Parathyroid adenoma (tissue), 2 donors: ENCODE measurements at regions not wholly inside any gene's neighbourhood (a gene's known extent, or its start where the extent isn't known, plus 50 kb on each side); places are given as distances from the start of the nearest gene placed in this dataset.

ENCODE experiments used
- H2AFZ ChIP-seq: fragments of 300-600 bp; sonication (generic); one replicate; pipeline ENCODE4 v1.7.0; 2017; ENCODE audit warnings: antibody characterized with exemption, mild to moderate bottlenecking
- H3K27ac ChIP-seq: fragments of 300-600 bp; sonication (generic); one replicate; pipeline ENCODE4 v1.7.0; 2017
- H3K27me3 ChIP-seq: fragments of 300-600 bp; sonication (generic); one replicate; pipeline ENCODE4 v1.7.0; 2017; ENCODE audit warnings: low read length; ENCODE audit not compliant: control insufficient read depth, insufficient read depth
- H3K36me3 ChIP-seq: fragments of 300-600 bp; sonication (generic); one replicate; pipeline ENCODE4 v1.7.0; 2017; ENCODE audit warnings: low read length; ENCODE audit not compliant: control insufficient read depth, insufficient read depth
- H3K4me1 ChIP-seq: fragments of 300-600 bp; sonication (generic); one replicate; pipeline ENCODE4 v1.7.0; 2017; ENCODE audit warnings: control low read depth
- H3K4me2 ChIP-seq: fragments of 300-600 bp; sonication (generic); one replicate; pipeline ENCODE4 v1.7.0; 2017; ENCODE audit warnings: low read length
- H3K4me3 ChIP-seq: fragments of 300-600 bp; sonication (generic); one replicate; pipeline ENCODE4 v1.7.0; 2017; ENCODE audit warnings: low read depth, low read length
- H3K79me2 ChIP-seq: fragments of 300-600 bp; sonication (generic); one replicate; pipeline ENCODE4 v1.7.0; 2017; ENCODE audit warnings: control low read depth
- H3K9ac ChIP-seq: fragments of 300-600 bp; sonication (generic); one replicate; pipeline ENCODE4 v1.7.0; 2017; ENCODE audit warnings: mild to moderate bottlenecking
- H3K9me3 ChIP-seq: fragments of 300-600 bp; sonication (generic); one replicate; pipeline ENCODE4 v1.7.0; 2017; ENCODE audit warnings: low read length; ENCODE audit not compliant: control insufficient read depth
- TF ChIP-seq, protein P1 (sequence below): fragments of 300-600 bp; sonication (generic); IDR thresholded peaks from one replicate; pipeline ENCODE4 v1.7.0; 2017; ENCODE audit warnings: antibody characterized with exemption, mild to moderate bottlenecking
- donor health status: primary hyperparathyroidism.

DNA sequence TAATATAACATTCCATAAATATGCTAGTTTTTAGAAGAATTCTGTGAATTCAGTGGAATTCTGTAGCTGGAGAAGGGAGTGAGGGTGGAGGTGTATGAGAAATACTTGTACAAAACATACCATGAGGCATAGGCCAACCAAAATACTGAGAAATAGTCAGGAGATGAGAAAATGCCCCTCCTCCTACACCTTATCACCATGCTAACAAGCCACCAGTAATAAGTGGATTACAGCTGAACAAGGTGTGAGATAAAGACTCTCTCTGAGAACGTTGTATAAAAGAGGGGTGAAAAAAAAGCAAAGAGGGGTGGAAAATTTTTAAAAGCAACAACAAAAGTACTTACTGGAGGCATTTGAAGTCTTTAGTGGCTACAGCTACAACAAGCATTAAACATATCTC lies 90.4 kb upstream of the IGFBP3 start:
- Histone ChIP-seq H3K4me1 (no peaks in the 10 kb centered on the region), H3K4me3 (no peak overlapping the region), H3K4me2 (no peak overlapping the region), H2AFZ (no peak overlapping the region), H3K9ac (no peak overlapping the region), H3K79me2 (no peaks in the 10 kb centered on the region), H3K27me3 (no peaks in the 10 kb centered on the region), H3K27ac (no peak overlapping the region), H3K36me3 (no peaks in the 10 kb centered on the region), H3K9me3 (no peaks in the 10 kb centered on the region)
- TF ChIP-seq, protein P1, sequence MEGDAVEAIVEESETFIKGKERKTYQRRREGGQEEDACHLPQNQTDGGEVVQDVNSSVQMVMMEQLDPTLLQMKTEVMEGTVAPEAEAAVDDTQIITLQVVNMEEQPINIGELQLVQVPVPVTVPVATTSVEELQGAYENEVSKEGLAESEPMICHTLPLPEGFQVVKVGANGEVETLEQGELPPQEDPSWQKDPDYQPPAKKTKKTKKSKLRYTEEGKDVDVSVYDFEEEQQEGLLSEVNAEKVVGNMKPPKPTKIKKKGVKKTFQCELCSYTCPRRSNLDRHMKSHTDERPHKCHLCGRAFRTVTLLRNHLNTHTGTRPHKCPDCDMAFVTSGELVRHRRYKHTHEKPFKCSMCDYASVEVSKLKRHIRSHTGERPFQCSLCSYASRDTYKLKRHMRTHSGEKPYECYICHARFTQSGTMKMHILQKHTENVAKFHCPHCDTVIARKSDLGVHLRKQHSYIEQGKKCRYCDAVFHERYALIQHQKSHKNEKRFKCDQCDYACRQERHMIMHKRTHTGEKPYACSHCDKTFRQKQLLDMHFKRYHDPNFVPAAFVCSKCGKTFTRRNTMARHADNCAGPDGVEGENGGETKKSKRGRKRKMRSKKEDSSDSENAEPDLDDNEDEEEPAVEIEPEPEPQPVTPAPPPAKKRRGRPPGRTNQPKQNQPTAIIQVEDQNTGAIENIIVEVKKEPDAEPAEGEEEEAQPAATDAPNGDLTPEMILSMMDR: no peak

DNA sequence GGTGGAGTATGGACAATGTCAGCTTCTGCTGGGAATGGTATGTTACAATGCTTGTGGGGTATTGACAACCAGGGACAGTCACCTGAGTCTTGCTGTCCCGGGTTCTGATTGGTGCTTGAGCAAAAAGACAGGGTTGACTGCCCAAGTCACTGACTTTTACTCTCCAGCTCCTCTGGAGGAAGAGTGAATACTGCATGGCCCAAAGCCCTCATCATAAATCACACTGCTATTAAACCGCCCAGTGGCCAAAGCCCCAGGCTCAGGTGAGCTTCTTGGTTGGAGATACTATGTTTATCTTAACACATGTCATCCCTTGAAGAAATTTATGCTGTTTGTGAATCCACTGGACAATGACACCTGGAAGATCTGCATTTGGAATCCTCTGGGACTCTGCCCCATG lies 90.0 kb upstream of the IGFBP3 start:
- H3K27me3 ChIP-seq: no peaks in the 10 kb centered on the region
- TF ChIP-seq, protein P1: no peak
- H3K9me3 ChIP-seq: no peaks in the 10 kb centered on the region
- H3K4me3 ChIP-seq: no peak overlapping the region
- no peaks in the 10 kb centered on the region for H3K4me1 ChIP-seq
- H3K9ac ChIP-seq: no peak overlapping the region
- H3K27ac ChIP-seq: no peak overlapping the region
- no peaks in the 10 kb centered on the region for H3K36me3 ChIP-seq
- H3K4me2 ChIP-seq: no peak overlapping the region
- H2AFZ ChIP-seq: no peak overlapping the region
- H3K79me2 ChIP-seq: no peaks in the 10 kb centered on the region

DNA sequence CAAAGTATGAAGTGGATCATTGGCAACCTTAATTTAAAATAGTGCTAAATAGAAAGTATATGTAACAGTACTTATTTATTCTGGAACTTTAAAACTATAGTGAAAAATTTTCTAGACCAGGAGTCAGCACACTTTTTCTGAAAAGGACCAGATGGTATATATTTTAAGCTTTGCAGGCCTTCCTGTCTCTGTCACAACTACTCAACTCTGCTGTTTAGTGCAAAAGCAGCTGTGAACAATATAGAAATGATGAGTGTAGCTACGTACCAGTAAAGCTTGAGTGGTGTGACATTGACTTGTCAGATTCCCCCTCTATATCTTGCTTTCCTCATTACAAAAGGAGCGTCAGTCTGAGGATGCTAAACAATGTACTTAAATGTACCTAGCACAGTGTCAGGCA lies 88.1 kb upstream of the IGFBP3 start:
- H3K27ac ChIP-seq: no peak overlapping the region
- no peaks in the 10 kb centered on the region for H3K4me1 ChIP-seq
- H3K4me3 ChIP-seq: no peak overlapping the region
- H3K27me3 ChIP-seq: no peaks in the 10 kb centered on the region
- H3K79me2 ChIP-seq: no peaks in the 10 kb centered on the region
- H3K36me3 ChIP-seq: no peaks in the 10 kb centered on the region
- no peaks in the 10 kb centered on the region for H3K9me3 ChIP-seq
- H3K4me2 ChIP-seq: no peak overlapping the region
- H3K9ac ChIP-seq: no peak overlapping the region
- TF ChIP-seq, protein P1: no peak
- no peak overlapping the region for H2AFZ ChIP-seq

DNA sequence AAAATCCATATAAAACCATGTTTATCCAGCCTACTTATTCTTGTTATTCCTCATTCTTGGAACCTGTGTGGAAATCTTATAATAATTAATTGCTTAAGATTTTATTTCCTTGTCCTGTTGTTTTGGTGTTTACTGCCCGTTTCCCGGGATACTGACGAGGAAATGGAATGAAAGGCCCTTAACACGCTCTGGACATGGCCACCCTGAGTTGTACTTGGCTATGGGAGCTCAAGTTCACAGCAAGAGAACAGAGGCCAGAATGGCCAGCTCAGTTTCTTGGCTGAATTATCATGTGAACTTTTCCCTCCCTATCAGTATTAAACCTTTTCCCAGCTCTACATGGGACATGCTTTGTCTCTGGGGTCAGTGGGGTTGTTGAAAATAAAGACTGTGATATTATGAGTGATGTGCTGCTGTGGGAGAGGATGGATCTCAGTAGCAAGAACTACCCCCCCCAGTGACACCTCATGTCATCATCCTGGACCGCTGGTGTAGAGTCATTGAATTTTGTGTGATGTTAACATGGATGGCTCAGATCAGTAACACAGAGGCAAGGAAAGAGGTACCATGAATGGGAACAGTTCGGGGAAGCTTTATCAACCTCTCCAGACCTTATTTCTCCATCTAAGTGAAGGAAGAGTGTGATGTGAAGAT lies 87.0 kb upstream of the IGFBP3 start:
- Histone ChIP-seq H3K27ac (no peak overlapping the region), H3K27me3 (no peaks in the 10 kb centered on the region), H3K9me3 (no peaks in the 10 kb centered on the region), H3K4me1 (no peaks in the 10 kb centered on the region), H3K4me3 (no peak overlapping the region), H3K36me3 (no peaks in the 10 kb centered on the region), H3K4me2 (no peak overlapping the region), H3K79me2 (no peaks in the 10 kb centered on the region), H3K9ac (no peak overlapping the region), H2AFZ (no peak overlapping the region)
- TF ChIP-seq, protein P1: no peak

DNA sequence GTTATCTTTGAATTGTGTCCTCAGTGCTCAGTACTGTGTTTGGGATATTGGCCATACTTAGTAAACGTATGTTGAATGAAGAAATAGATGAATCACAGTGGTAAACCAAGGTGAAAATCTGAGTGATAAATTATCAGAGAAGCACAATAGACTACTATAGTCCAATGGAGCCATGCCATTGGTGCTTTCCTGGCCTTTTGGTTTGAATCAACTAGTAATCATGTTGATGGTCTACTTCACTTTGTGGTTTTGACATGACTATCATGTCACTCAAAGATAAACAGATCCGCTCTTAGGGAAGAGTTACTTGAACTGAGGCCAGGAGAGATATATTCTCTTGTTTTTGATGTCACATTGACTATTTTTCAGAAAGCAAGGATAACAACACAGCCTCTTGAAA lies 86.1 kb upstream of the IGFBP3 start:
- Histone ChIP-seq H3K4me3 (no peak overlapping the region), H3K9me3 (no peaks in the 10 kb centered on the region), H3K27me3 (no peaks in the 10 kb centered on the region), H3K36me3 (no peaks in the 10 kb centered on the region), H3K4me1 (no peaks in the 10 kb centered on the region), H2AFZ (no peak overlapping the region), H3K79me2 (no peaks in the 10 kb centered on the region), H3K9ac (no peak overlapping the region), H3K27ac (no peak overlapping the region), H3K4me2 (no peak overlapping the region)
- TF ChIP-seq, protein P1: no peak
